HL-60 (cell line): ENCODE measurements at regions not wholly inside any gene's neighbourhood (a gene's known extent, or its start where the extent isn't known, plus 50 kb on each side); places are given as distances from the start of the nearest gene placed in this dataset.

ENCODE experiments used
- DNase-seq, 2 experiments: peaks; one replicate each; pipeline ENCODE4 v3.0.0-alpha.2; 2010 to 2020; ENCODE audit warnings: low read depth in 1 of 2, low spot score in 1 of 2
- H3K27ac ChIP-seq: fragments of 250-450 bp; sonication (Bioruptor Pico); replicated peaks from 2 replicates; pipeline ENCODE4 v1.5.1; 2020; ENCODE audit warnings: mild to moderate bottlenecking, moderate library complexity
- H3K27me3 ChIP-seq: fragments of 250-450 bp; sonication (Bioruptor Pico); 2 replicates; pipeline ENCODE4 v1.5.1; 2021; ENCODE audit warnings: mild to moderate bottlenecking, moderate library complexity; ENCODE audit not compliant: insufficient read depth, poor library complexity, severe bottlenecking
- H3K4me3 ChIP-seq: replicated peaks from 2 replicates; pipeline ENCODE4 v1.5.1; 2011; ENCODE audit warnings: mild to moderate bottlenecking, control low read depth, low read length; ENCODE audit not compliant: insufficient read depth
- CTCF ChIP-seq: IDR thresholded peaks from one replicate; pipeline ENCODE4 v1.5.1; 2011; ENCODE audit warnings: low read length, control low read depth, inconsistent platforms; ENCODE audit not compliant: insufficient read depth
- GABPA ChIP-seq: IDR thresholded peaks from 2 replicates; pipeline ENCODE4 v1.6.1; 2012; ENCODE audit warnings: low read depth
- POLR2AphosphoS5 ChIP-seq: IDR thresholded peaks from 2 replicates; pipeline ENCODE4 v1.6.1; 2012; ENCODE audit warnings: low read depth
- REST ChIP-seq: IDR thresholded peaks from 2 replicates; pipeline ENCODE4 v1.6.1; 2012; ENCODE audit warnings: low read depth; ENCODE audit not compliant: insufficient replicate concordance
- SPI1 ChIP-seq: IDR thresholded peaks from 2 replicates; pipeline ENCODE4 v1.6.1; 2012; ENCODE audit warnings: low read depth, mild to moderate bottlenecking, borderline replicate concordance

GRCh38 chr12:92330654-92331053, 185.0 kb upstream of the BTG1 start:
- TF ChIP-seq CTCF (no peak), POLR2AphosphoS5 (no peak), REST (no peak), GABPA (no peak), SPI1 (no peak)
- Histone ChIP-seq H3K27ac (no peak overlapping the region), H3K4me3 (no peak overlapping the region), H3K27me3 (no peaks in the 10 kb centered on the region)
- DNase-seq = no peak

- no peak for DNase-seq
- no peak overlapping the region for H3K27ac ChIP-seq
- TF ChIP-seq SPI1 (no peak), GABPA (no peak), CTCF (no peak), REST (no peak), POLR2AphosphoS5 (no peak)
- H3K27me3 ChIP-seq = no peaks in the 10 kb centered on the region
- no peak overlapping the region for H3K4me3 ChIP-seq
Measured at GRCh38 chr12:92326877-92327276, 181.2 kb upstream of the BTG1 start.

- H3K27ac ChIP-seq = no peak overlapping the region
- no peak for DNase-seq
- no peak overlapping the region for H3K4me3 ChIP-seq
- no peak for TF ChIP-seq REST
- no peak for TF ChIP-seq POLR2AphosphoS5
- TF ChIP-seq GABPA = no peak
- TF ChIP-seq CTCF = no peak
- no peak for TF ChIP-seq SPI1
- no peaks in the 10 kb centered on the region for H3K27me3 ChIP-seq
Measured at GRCh38 chr12:92324849-92325500, 179.3 kb upstream of the BTG1 start.
